HepG2 (cell line): ENCODE measurements at regions not wholly inside any gene's neighbourhood (a gene's known extent, or its start where the extent isn't known, plus 50 kb on each side); places are given as distances from the start of the nearest gene placed in this dataset.

Experiments used
- ARHGAP35 ChIP-seq: sonication (generic); formaldehyde crosslinking; IDR thresholded peaks from 2 replicates; pipeline ENCODE4 v1.9.0; 2022; ENCODE audit warnings: mild to moderate bottlenecking, inconsistent platforms, moderate library complexity, missing genetic modification reagents, borderline replicate concordance
- EP300 ChIP-seq, 3 experiments: sonication (generic) in 1 of 3; formaldehyde crosslinking in 1 of 3; IDR thresholded peaks; 2 replicates each; pipeline versions ENCODE4 v1.5.1 to v1.6.1; 2011 to 2020; ENCODE audit warnings: low read depth in 2 of 3, low read length in 2 of 3, borderline replicate concordance in 1 of 3, improper control_type of control experiment in 1 of 3, mild to moderate bottlenecking in 1 of 3, missing genetic modification reagents in 1 of 3, moderate library complexity in 1 of 3
- MED8 ChIP-seq: sonication (generic); formaldehyde crosslinking; IDR thresholded peaks from 2 replicates; pipeline ENCODE4 v1.8.1; 2023; ENCODE audit warnings: mild to moderate bottlenecking, missing genetic modification reagents; ENCODE audit not compliant: insufficient replicate concordance
- ZFYVE20 ChIP-seq: sonication (generic); formaldehyde crosslinking; IDR thresholded peaks from 2 replicates; pipeline ENCODE4 v1.8.0; 2023; ENCODE audit warnings: low read depth, mild to moderate bottlenecking, moderate library complexity, missing genetic modification reagents, borderline replicate concordance
- TF ChIP-seq, protein P1 (sequence below): sonication (generic); formaldehyde crosslinking; IDR thresholded peaks from 2 replicates; pipeline ENCODE4 v1.5.0; 2020; ENCODE audit warnings: mild to moderate bottlenecking, missing genetic modification reagents, moderate library complexity

DNA sequence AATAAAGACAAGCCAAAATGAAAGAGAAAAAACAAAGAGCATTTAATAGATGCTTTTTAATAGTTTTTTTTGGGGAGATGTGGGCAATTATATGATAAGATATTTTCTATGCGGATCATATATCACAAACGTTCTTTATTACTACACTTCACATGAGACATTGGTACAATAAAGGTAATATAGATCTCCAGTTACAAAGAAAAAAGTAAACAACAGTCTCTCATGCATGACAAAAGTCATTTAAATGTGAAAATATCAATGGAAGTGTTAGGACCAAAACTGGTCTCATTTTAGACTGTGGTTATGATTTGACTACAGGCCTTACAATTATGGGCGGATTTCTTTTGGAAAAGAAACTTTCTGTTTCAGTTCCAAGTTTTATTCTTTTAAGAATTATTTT is 687.0 kb downstream of the ADGRL2 start:
- TF ChIP-seq ZFYVE20 (CRISPR knock-in tag): no peak
- no peak for TF ChIP-seq MED8
- TF ChIP-seq ARHGAP35: no peak
- no peak for TF ChIP-seq EP300 (IDR thresholded peaks at IDR 0.05; ENCODE audit: low read depth in 2 of 2, low read length in 2 of 2)
- no peak for TF ChIP-seq EP300 (CRISPR knock-in tag; IDR thresholded peaks at IDR 0.05; ENCODE audit: borderline replicate concordance)
- TF ChIP-seq, protein P1, sequence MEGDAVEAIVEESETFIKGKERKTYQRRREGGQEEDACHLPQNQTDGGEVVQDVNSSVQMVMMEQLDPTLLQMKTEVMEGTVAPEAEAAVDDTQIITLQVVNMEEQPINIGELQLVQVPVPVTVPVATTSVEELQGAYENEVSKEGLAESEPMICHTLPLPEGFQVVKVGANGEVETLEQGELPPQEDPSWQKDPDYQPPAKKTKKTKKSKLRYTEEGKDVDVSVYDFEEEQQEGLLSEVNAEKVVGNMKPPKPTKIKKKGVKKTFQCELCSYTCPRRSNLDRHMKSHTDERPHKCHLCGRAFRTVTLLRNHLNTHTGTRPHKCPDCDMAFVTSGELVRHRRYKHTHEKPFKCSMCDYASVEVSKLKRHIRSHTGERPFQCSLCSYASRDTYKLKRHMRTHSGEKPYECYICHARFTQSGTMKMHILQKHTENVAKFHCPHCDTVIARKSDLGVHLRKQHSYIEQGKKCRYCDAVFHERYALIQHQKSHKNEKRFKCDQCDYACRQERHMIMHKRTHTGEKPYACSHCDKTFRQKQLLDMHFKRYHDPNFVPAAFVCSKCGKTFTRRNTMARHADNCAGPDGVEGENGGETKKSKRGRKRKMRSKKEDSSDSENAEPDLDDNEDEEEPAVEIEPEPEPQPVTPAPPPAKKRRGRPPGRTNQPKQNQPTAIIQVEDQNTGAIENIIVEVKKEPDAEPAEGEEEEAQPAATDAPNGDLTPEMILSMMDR (CRISPR knock-in tag): no peak
